HG03439 (cell line): ENCODE measurements at regions not wholly inside any gene's neighbourhood (a gene's known extent, or its start where the extent isn't known, plus 50 kb on each side); places are given as distances from the start of the nearest gene placed in this dataset.

Experiments used
- ATAC-seq: cut with Tn5 transposase; IDR thresholded peaks from one replicate; pipeline ENCODE4 v1.9.1; 2021; ENCODE audit warnings: mild to moderate bottlenecking, moderate library complexity; ENCODE audit not compliant: unreplicated experiment

- ATAC-seq = no peak
Measured at GRCh38 chr10:78936412-78937342, 132.1 kb upstream of the ZMIZ1 start.

DNA sequence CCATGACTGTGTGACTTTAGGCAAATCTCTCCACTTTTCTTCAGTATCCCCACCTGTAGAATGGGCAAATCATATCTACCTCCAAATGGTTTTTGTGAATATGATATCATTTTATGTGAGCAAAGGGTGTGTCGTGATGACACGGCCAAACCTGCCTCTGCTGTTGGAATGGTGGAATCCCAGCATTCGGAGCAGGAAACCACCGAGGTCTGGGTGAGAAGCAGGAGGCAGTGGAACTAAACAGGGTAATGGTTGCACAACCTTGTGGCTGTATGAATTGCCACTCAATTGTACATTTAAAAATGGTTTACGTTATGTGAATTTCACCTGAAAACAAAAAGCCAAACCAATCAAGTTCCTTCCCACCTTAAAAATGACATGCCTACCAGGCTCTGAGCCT lies 131.4 kb upstream of the ZMIZ1 start:
- no peak for ATAC-seq

- no peak for ATAC-seq
Measured at GRCh38 chr10:78937800-78938694, 130.7 kb upstream of the ZMIZ1 start.

- no peak for ATAC-seq
Measured at GRCh38 chr10:78938695-78939672, 129.8 kb upstream of the ZMIZ1 start.

DNA sequence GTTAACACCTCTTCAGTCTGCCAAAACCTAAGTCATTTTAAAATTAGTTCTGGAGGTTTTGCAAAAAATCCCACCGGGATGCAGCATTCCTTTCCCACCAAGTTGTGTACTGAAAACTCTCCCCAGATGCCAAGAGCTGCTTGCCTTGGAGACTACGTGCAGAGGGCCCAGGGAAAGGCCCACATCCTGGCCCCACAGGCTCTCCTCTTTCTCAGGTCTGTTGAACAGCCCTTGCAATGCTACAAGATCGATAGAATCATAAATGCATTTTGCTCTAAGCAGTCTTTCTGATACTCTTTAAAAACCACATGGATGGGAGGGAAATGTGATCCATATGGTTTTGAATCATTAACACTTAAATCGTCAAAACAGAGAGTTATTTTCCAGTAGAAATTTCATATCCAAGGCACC lies 126.7 kb upstream of the ZMIZ1 start:
- no peak for ATAC-seq

DNA sequence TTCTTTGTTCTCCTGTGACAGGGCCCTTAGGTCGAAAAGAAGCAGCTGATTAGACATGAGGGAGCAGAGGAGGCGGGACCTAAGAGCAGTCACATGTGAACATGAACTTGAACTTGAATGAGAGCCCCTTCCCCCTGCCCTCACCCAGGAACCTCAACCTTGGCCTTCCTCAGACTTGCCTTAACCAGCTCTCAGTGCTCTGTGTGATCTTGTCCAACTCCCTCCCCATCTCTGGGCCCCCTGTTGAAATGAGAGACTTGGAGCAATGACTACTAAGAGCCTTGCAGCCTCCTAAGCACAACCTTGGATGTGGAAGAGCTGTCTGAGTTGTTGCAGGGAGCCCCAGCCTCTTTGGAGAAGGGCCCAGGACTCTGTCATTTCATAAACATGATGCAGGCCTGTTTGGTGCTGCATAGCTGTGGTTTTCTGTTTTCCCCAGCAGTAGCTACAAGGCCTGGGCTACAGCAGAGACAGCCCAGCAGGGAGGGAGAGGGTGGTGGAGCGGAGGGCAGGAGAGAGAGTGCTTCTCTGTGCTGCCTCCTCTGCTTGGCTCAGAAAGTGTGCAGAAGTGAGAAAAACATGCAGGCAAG lies 123.9 kb upstream of the ZMIZ1 start:
- no peak for ATAC-seq

- ATAC-seq = no peak
Measured at GRCh38 chr10:78945838-78946237, 122.9 kb upstream of the ZMIZ1 start.

- ATAC-seq = no peak
Measured at GRCh38 chr10:78947226-78947625, 121.5 kb upstream of the ZMIZ1 start.

DNA sequence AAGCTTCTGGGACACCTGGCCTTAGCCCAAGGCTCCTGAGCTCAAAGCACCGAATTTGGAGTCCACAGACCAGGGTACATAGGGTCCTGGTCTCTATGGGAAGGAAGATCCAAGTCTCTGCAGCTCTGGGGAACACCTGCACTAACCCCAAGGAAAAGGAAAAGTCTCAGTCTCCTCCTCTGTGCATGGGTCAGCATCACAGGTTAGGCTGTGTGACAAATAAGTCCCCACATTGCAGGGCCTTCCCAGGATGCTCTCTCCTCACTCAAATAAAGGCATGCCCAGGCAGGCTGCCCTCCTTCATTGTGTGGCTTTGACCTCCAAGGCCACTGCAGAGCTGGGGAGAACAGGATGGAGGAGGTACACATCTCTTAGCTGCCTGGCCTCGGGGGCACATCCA lies 121.0 kb upstream of the ZMIZ1 start:
- no peak for ATAC-seq

- ATAC-seq = no peak
Measured at GRCh38 chr10:78948621-78949030, 120.1 kb upstream of the ZMIZ1 start.

- ATAC-seq = no peak
Measured at GRCh38 chr10:78950656-78951587, 117.8 kb upstream of the ZMIZ1 start.

DNA sequence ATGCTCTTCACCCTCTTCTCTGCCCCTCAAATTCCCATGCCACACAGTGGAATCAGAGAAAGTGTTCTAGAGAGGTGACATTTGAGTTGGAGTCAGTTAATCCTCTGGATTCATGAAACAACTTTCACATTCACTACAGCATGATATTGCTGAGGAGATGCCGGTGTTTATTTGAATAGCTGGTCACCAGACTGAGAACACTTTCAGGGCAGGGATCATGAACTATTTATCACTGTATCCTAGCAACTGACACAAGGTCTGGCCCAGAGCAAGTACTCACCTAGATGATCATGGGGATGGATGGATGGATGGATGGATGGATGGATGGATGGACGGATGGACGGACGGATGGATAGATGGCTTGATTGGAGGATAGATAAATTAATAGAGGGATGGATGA lies 116.7 kb upstream of the ZMIZ1 start:
- no peak for ATAC-seq

GRCh38 chr10:78952686-78953085 lies 116.1 kb upstream of the ZMIZ1 start:
- ATAC-seq = no peak

DNA sequence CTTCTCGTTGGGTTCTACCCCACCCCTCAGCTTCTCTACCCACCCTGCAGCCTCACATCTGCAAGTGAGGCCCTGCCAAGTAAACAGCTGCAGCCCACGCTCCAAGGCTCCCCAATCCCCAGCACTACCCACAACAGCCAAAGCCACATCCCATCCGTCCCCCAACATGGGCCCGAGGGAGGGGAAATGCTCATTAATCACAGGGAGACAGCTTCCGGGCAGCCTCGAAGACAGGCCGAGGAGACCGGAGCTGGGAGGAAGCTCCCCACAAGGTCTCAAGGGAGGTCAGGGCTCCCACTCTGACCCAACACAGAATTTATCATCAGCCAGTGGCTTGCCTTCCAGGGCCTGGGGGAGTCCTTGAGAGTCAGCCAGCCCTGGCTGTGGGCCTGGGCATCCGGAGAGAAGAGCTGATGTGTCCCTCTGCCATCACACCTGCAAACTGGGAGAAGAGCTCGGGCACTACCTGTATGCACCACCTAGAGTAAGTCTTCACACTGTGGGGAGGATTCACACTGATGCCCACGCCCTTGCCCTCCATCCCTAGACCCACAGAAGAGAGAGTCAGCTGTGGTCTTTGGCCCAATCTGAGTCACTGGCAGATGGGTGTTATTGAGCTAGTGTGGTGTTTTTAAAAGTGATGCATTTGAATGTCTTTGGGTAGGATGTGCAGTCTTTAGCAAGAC lies 115.5 kb upstream of the ZMIZ1 start:
- ATAC-seq = no peak

GRCh38 chr10:78953799-78954297 lies 114.9 kb upstream of the ZMIZ1 start:
- no peak for ATAC-seq

DNA sequence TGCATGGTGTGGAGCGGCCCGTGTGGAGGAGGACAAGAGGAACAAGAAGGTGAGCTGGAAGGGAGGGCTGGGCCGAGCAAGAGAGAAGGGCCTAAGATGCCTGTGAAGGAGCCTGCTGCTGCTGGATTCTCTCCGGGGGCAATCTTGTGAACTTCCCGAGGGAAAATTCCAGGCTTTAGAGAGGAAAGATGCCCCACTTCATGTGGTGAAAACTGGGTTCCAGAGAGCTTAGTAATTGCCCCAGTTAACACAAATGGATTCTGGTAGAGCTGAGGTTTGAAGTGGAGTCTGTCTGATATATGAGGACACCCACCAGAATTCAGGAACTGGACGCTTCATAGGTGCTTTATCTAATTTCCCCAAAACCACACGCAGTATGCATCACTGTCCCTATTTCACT lies 114.1 kb upstream of the ZMIZ1 start:
- ATAC-seq = no peak

DNA sequence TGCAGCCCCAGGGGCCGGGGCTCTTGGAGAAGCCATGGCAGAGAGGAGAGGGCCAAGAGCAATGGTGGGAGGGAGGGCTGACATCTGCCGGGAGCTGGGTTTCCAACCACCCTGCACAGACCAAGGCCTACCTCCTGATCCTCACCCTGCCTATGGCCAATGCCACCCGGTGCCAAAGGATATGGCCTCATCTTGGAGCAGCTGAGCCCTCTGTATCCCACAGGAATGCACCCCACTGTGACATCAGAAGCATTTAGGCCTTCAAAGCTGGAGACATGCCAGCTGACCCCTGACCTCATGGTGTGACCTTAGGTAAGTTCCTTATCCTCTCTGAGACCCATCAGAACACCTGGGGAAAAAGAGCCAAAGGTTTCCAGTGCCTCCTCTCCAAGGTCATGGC lies 113.6 kb upstream of the ZMIZ1 start:
- no peak for ATAC-seq

DNA sequence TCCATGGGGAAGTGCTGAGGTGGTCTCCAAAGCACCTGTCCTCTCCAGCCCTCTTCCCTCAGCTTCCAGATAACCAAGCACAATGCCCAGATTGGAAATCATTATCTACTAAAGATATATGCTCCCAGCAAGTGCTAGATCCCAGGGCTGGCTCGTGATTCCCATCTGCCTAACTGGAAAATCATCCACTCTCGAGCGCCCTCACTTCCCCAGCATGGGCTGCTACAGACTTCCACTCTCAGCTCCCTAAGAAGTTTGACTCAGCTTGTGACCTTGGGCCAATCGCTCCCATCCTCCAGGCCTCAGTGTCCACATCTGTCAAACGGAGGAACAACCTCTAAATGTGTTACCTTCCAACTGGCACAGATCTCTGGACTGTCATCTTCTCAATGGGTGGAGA lies 112.4 kb upstream of the ZMIZ1 start:
- ATAC-seq = no peak
